K562 (cell line): ENCODE measurements at regions not wholly inside any gene's neighbourhood (a gene's known extent, or its start where the extent isn't known, plus 50 kb on each side); places are given as distances from the start of the nearest gene placed in this dataset.

Source experiments
- C11orf30 ChIP-seq: fragments of 450-650 bp; IDR thresholded peaks from 2 replicates; pipeline ENCODE4 v1.6.1; 2016; ENCODE audit warnings: low read depth, mild to moderate bottlenecking
- CBX5 ChIP-seq: IDR thresholded peaks from 2 replicates; pipeline ENCODE4 v1.6.1; 2014; ENCODE audit warnings: low read depth, borderline replicate concordance
- CHD4 ChIP-seq: fragments of 200-600 bp; sonication (generic); IDR thresholded peaks from 3 replicates; pipeline ENCODE4 v1.6.1; 2012; ENCODE audit warnings: low read depth, mild to moderate bottlenecking, mixed read lengths, low read length, inconsistent platforms; ENCODE audit not compliant: insufficient read depth, insufficient replicate concordance, poor library complexity, severe bottlenecking
- GABPB2 ChIP-seq: fragments of 250-450 bp; sonication (Bioruptor Pico); conservative IDR thresholded peaks from 2 replicates; pipeline ENCODE4 v1.5.1; 2021; ENCODE audit warnings: mild to moderate bottlenecking
- IRF2 ChIP-seq: sonication (generic); formaldehyde crosslinking; IDR thresholded peaks from 2 replicates; pipeline ENCODE4 v1.8.1; 2022; ENCODE audit warnings: mild to moderate bottlenecking, missing genetic modification reagents
- MLX ChIP-seq, 2 experiments: fragments of 450-650 bp in 1 of 2; sonication (generic) in 1 of 2; formaldehyde crosslinking; conservative IDR thresholded peaks; 2 replicates each; pipeline versions ENCODE4 v1.4.0 to v1.8.1; 2020 to 2022; ENCODE audit warnings: mild to moderate bottlenecking in 1 of 2, missing genetic modification reagents in 1 of 2
- MXI1 ChIP-seq: IDR thresholded peaks from 2 replicates; pipeline ENCODE4 v1.6.1; 2011; ENCODE audit warnings: low read depth, mild to moderate bottlenecking, improper control_type of control experiment, low read length
- NR2C2 ChIP-seq, 2 experiments: fragments of 200-800 bp in 1 of 2; sonication (Bioruptor generic) in 1 of 2; sonication (generic) in 1 of 2; formaldehyde crosslinking in 1 of 2; IDR thresholded peaks; 2 replicates each; pipeline versions ENCODE4 v1.6.1 to v1.8.0; 2016 to 2022; ENCODE audit warnings: mild to moderate bottlenecking in 1 of 2, missing compliant biosample characterization in 1 of 2, missing genetic modification characterization in 1 of 2, missing genetic modification reagents in 1 of 2
- SNRNP70 ChIP-seq: fragments of 200-400 bp; formaldehyde crosslinking; optimal IDR thresholded peaks from 2 replicates; pipeline ENCODE3; 2017; ENCODE audit warnings: low read depth, low read length
- TOE1 ChIP-seq, 2 experiments: fragments of 450-650 bp in 1 of 2; sonication (generic) in 1 of 2; formaldehyde crosslinking in 1 of 2; IDR thresholded peaks; 2 replicates each; pipeline versions ENCODE4 v1.7.1 to v1.8.0; 2016 to 2022; ENCODE audit warnings: borderline replicate concordance in 2 of 2, mild to moderate bottlenecking in 2 of 2, antibody characterized with exemption in 1 of 2, inconsistent platforms in 1 of 2, low read depth in 1 of 2, missing genetic modification reagents in 1 of 2, moderate library complexity in 1 of 2
- USF1 ChIP-seq: sonication (generic); formaldehyde crosslinking; IDR thresholded peaks from 2 replicates; pipeline ENCODE4 v1.9.0; 2022; ENCODE audit warnings: mild to moderate bottlenecking, missing genetic modification reagents
- ZBTB40 ChIP-seq, 2 experiments: fragments of 450-650 bp in 1 of 2; sonication (generic) in 1 of 2; formaldehyde crosslinking in 1 of 2; IDR thresholded peaks; 2 replicates each; pipeline versions ENCODE4 v1.7.1 to v1.9.0; 2016 to 2022; ENCODE audit warnings: inconsistent platforms in 1 of 2, mild to moderate bottlenecking in 1 of 2, missing genetic modification reagents in 1 of 2
- ZNF274 ChIP-seq: IDR thresholded peaks from 2 replicates; pipeline ENCODE4 v1.6.1; 2011; ENCODE audit warnings: low read depth, mild to moderate bottlenecking, low read length, moderate library complexity, borderline replicate concordance
- ZNF561 ChIP-seq: fragments of 450-650 bp; formaldehyde crosslinking; conservative IDR thresholded peaks from 2 replicates; pipeline ENCODE4 v1.4.0; 2020; ENCODE audit warnings: mild to moderate bottlenecking, moderate library complexity

- no peak for TF ChIP-seq ZNF561 (CRISPR knock-in tag)
- TF ChIP-seq GABPB2, result no peak
- TF ChIP-seq TOE1 (IDR thresholded peaks at IDR 0.05; ENCODE audit: borderline replicate concordance), result peak; percentile 63; the same call in 1 of the 2 replicates
- no peak for TF ChIP-seq TOE1 (CRISPR knock-in tag; IDR thresholded peaks at IDR 0.05; ENCODE audit: borderline replicate concordance, low read depth)
- no peak for TF ChIP-seq CHD4
- TF ChIP-seq ZNF274, result no peak
- no peak for TF ChIP-seq IRF2 (CRISPR knock-in tag)
- TF ChIP-seq ZBTB40 (IDR thresholded peaks at IDR 0.05), result no peak
- no peak for TF ChIP-seq ZBTB40 (CRISPR knock-in tag; IDR thresholded peaks at IDR 0.05)
- TF ChIP-seq C11orf30, result peak; percentile 47
- TF ChIP-seq MXI1, result no peak
- TF ChIP-seq CBX5, result no peak
- peak; percentile 77 for TF ChIP-seq USF1 (CRISPR knock-in tag)
- TF ChIP-seq SNRNP70, result no peak
- no peak for TF ChIP-seq NR2C2 (CRISPR knock-in tag; IDR thresholded peaks at IDR 0.05)
- peak; percentile 72 for TF ChIP-seq NR2C2 (tag; IDR thresholded peaks at IDR 0.05)
- no peak for TF ChIP-seq MLX (CRISPR knock-in tag; conservative IDR thresholded peaks at IDR 0.05)
Measured at GRCh38 chr20:48314925-48315592, 512.7 kb downstream of the PREX1 start (continued).
